ENCODE measurements at regions not wholly inside any gene's neighbourhood (a gene's known extent, or its start where the extent isn't known, plus 50 kb on each side); places are given as distances from the start of the nearest gene placed in this dataset.
"Not testable (repeated sequence)": the region's sequence is repeated elsewhere in the genome, so short reads cannot be mapped to it uniquely, and the experiment has no call there.

GRCh38 chr12:42935756-42936155, 346.2 kb upstream of the PRICKLE1 start:
- FAIRE-seq (no peak), DNase-seq (ENCODE audit: insufficient read length, low spot score) (no peak)

- no peak for FAIRE-seq
- no peak for DNase-seq (ENCODE audit: insufficient read length, low spot score)
These were observed 345.5 kb upstream of the PRICKLE1 start for GRCh38 chr12:42935090-42935489.

- DNase-seq (ENCODE audit: insufficient read length, low spot score), result no peak
- FAIRE-seq, result no peak
These were observed 344.0 kb upstream of the PRICKLE1 start for GRCh38 chr12:42933461-42934081.

- no peak for DNase-seq (ENCODE audit: insufficient read length, low spot score)
- FAIRE-seq, result no peak
These were observed 343.4 kb upstream of the PRICKLE1 start for GRCh38 chr12:42932936-42933335.

GRCh38 chr12:42926232-42926631, 336.7 kb upstream of the PRICKLE1 start:
- DNase-seq (ENCODE audit: insufficient read length, low spot score), result no peak
- no peak for FAIRE-seq

- FAIRE-seq (no peak), DNase-seq (ENCODE audit: insufficient read length, low spot score) (no peak)
These were observed 334.9 kb upstream of the PRICKLE1 start for GRCh38 chr12:42924482-42924881.

GRCh38 chr12:42923583-42923982, 334.0 kb upstream of the PRICKLE1 start:
- no peak for FAIRE-seq
- DNase-seq (ENCODE audit: insufficient read length, low spot score), result no peak

GRCh38 chr12:42923156-42923555, 333.6 kb upstream of the PRICKLE1 start:
- DNase-seq (ENCODE audit: insufficient read length, low spot score) (no peak), FAIRE-seq (no peak)

- DNase-seq (ENCODE audit: insufficient read length, low spot score) (no peak), FAIRE-seq (no peak)
These were observed 332.9 kb upstream of the PRICKLE1 start for GRCh38 chr12:42922505-42922850.

- DNase-seq (ENCODE audit: insufficient read length, low spot score) (no peak), FAIRE-seq (no peak)
These were observed 332.4 kb upstream of the PRICKLE1 start for GRCh38 chr12:42921741-42922504.

- no peak for FAIRE-seq
These were observed 330.1 kb upstream of the PRICKLE1 start for GRCh38 chr12:42919691-42920090.

GRCh38 chr12:42918443-42918842, 328.9 kb upstream of the PRICKLE1 start:
- no peak for FAIRE-seq
- DNase-seq (ENCODE audit: insufficient read length, low spot score), result no peak

More at GRCh38 chr12:42919691-42920090, 330.1 kb upstream of the PRICKLE1 start:
- DNase-seq (ENCODE audit: insufficient read length, low spot score), result no peak

- FAIRE-seq, result no peak
- no peak for DNase-seq (ENCODE audit: insufficient read length, low spot score)
These were observed 326.6 kb upstream of the PRICKLE1 start for GRCh38 chr12:42916143-42916542.

- DNase-seq (ENCODE audit: insufficient read length, low spot score) (no peak), FAIRE-seq (no peak)
These were observed 325.9 kb upstream of the PRICKLE1 start for GRCh38 chr12:42915426-42915825.

GRCh38 chr12:42912367-42912766, 322.8 kb upstream of the PRICKLE1 start:
- DNase-seq (ENCODE audit: insufficient read length, low spot score) (no peak), FAIRE-seq (no peak)

GRCh38 chr12:42910656-42911055, 321.1 kb upstream of the PRICKLE1 start:
- DNase-seq (ENCODE audit: insufficient read length, low spot score), result no peak
- FAIRE-seq, result no peak

- DNase-seq (ENCODE audit: insufficient read length, low spot score) (no peak), FAIRE-seq (no peak)
These were observed 319.2 kb upstream of the PRICKLE1 start for GRCh38 chr12:42908712-42909111.

GRCh38 chr12:42906801-42907200, 317.3 kb upstream of the PRICKLE1 start:
- FAIRE-seq; DNase-seq (ENCODE audit: insufficient read length, low spot score): not testable (repeated sequence)

GRCh38 chr12:42905419-42905705, 315.8 kb upstream of the PRICKLE1 start:
- DNase-seq (ENCODE audit: insufficient read length, low spot score), result no peak
- no peak for FAIRE-seq

- FAIRE-seq (peak; percentile 31), DNase-seq (ENCODE audit: insufficient read length, low spot score) (no peak)
These were observed 315.3 kb upstream of the PRICKLE1 start for GRCh38 chr12:42904683-42905418.

- no peak for DNase-seq (ENCODE audit: insufficient read length, low spot score)
- FAIRE-seq, result no peak
These were observed 314.2 kb upstream of the PRICKLE1 start for GRCh38 chr12:42903736-42904135.

- no peak for DNase-seq (ENCODE audit: insufficient read length, low spot score)
- no peak for FAIRE-seq
These were observed 312.5 kb upstream of the PRICKLE1 start for GRCh38 chr12:42902001-42902400.

All from HTR-8/SVneo (cell line).